DOHH2 (cell line): ENCODE measurements at regions not wholly inside any gene's neighbourhood (a gene's known extent, or its start where the extent isn't known, plus 50 kb on each side); places are given as distances from the start of the nearest gene placed in this dataset.

Source experiments
- EZH2phosphoT487 ChIP-seq: fragments of 200-600 bp; sonication (generic); IDR thresholded peaks from 2 replicates; pipeline ENCODE4 v1.6.1; 2017; ENCODE audit warnings: borderline replicate concordance, mild to moderate bottlenecking, antibody characterized with exemption, low read length, moderate library complexity, mixed read lengths
- TF ChIP-seq, protein P1 (sequence below): fragments of 200-600 bp; sonication (generic); IDR thresholded peaks from one replicate; pipeline ENCODE4 v1.5.1; 2014; ENCODE audit warnings: antibody characterized with exemption, mild to moderate bottlenecking, low read depth, low read length; ENCODE audit not compliant: poor library complexity, severe bottlenecking

DNA sequence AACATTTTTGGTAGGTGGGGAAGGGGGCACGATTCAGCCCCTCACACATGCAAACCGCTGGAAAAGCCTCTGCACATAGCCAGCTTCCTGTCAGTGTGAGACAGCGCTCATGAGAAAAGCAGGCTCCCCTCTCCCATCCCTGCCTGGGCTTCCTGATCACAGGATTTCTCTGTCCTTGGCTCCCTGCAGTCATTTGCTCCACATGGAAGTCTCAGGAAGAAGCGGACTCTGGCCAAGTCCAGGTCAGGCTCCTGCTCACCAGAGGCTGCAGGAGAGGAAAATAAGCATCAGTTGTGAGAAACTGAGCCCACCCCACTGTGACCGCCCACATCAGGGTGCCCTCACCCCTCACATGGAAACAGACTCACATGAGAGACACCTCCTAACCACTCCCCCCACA is 664.3 kb upstream of the TENM3 start:
- TF ChIP-seq, protein P1, sequence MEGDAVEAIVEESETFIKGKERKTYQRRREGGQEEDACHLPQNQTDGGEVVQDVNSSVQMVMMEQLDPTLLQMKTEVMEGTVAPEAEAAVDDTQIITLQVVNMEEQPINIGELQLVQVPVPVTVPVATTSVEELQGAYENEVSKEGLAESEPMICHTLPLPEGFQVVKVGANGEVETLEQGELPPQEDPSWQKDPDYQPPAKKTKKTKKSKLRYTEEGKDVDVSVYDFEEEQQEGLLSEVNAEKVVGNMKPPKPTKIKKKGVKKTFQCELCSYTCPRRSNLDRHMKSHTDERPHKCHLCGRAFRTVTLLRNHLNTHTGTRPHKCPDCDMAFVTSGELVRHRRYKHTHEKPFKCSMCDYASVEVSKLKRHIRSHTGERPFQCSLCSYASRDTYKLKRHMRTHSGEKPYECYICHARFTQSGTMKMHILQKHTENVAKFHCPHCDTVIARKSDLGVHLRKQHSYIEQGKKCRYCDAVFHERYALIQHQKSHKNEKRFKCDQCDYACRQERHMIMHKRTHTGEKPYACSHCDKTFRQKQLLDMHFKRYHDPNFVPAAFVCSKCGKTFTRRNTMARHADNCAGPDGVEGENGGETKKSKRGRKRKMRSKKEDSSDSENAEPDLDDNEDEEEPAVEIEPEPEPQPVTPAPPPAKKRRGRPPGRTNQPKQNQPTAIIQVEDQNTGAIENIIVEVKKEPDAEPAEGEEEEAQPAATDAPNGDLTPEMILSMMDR, result no peak
- TF ChIP-seq EZH2phosphoT487, result no peak
